ENCODE measurements at regions not wholly inside any gene's neighbourhood (a gene's known extent, or its start where the extent isn't known, plus 50 kb on each side); places are given as distances from the start of the nearest gene placed in this dataset.

DNA sequence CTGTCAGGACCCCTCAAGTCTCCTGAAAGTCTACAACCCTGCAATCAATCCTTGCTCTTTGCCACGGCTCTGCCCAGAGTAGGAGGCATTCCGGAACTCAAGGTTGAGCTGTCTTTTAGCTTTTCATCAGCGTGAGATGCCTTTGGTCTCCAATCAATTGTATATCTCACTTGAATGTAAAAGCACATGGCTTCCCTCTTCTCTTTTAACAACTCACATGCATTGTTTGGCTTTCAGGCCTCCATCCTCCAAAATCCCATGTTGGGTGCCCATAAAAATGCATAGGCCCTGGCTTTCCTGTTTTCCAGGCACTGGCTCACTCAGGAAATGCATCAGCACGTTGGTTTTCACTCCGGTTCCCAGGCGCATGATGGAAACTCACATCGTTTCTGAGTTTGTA, 64.0 kb upstream of the FOXF1 start:
- no peak overlapping the region for H3K4me3 ChIP-seq (ENCODE audit: low read depth, low read length)
- no peak for DNase-seq (ENCODE audit: low read depth)
- TF ChIP-seq CTCF (IDR thresholded peaks at IDR 0.05; ENCODE audit: insufficient read depth, low read length) = no peak

GRCh38 chr16:86447228-86447627, 63.1 kb upstream of the FOXF1 start:
- H3K4me3 ChIP-seq (ENCODE audit: low read depth, low read length) = no peak overlapping the region
- no peak for DNase-seq (ENCODE audit: low read depth)
- no peak for TF ChIP-seq CTCF (IDR thresholded peaks at IDR 0.05; ENCODE audit: insufficient read depth, low read length)

- H3K4me3 ChIP-seq (ENCODE audit: low read depth, low read length) = no peak overlapping the region
- no peak for TF ChIP-seq CTCF (IDR thresholded peaks at IDR 0.05; ENCODE audit: insufficient read depth, low read length)
- DNase-seq (ENCODE audit: low read depth) = no peak
Measured at GRCh38 chr16:86448306-86448890, 61.9 kb upstream of the FOXF1 start.

DNA sequence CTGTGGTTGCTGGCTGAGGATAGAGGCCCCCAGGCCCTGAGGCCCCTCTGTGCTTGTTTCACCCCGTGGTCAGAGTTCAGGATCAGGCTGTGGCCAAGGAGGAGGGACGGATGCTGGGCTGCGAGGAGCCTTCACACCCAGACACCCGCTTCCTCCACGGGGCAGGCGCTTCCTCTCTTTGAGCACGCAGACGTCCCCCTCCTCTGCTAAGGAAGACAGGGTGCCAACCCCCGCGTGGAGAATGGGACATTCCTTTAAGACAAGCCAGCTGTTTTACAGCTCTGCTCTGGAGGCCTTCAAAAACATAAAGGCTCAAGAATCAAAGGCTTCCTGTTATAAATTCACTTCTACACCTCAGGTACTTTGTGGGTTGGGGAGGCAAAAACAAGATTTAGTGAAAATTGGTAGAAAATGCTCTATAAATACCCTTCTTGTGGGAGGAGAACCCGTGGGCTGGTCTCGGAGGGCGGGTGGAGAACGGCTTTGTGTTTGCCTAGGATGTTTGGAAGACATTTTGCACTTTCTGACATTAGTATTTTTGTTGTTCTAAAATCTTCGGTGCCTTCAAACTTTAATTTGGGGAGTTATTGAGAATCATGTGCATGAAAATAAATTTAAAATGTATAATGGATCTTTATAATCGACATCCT, 60.8 kb upstream of the FOXF1 start:
- no peak for TF ChIP-seq CTCF (IDR thresholded peaks at IDR 0.05; ENCODE audit: insufficient read depth, low read length)
- no peak for DNase-seq (ENCODE audit: low read depth)
- H3K4me3 ChIP-seq (ENCODE audit: low read depth, low read length) = no peak overlapping the region

- no peak overlapping the region for H3K4me3 ChIP-seq (ENCODE audit: low read depth, low read length)
- no peak for TF ChIP-seq CTCF (IDR thresholded peaks at IDR 0.05; ENCODE audit: insufficient read depth, low read length)
- DNase-seq (ENCODE audit: low read depth) = no peak
Measured at GRCh38 chr16:86450691-86451090, 59.6 kb upstream of the FOXF1 start.

DNA sequence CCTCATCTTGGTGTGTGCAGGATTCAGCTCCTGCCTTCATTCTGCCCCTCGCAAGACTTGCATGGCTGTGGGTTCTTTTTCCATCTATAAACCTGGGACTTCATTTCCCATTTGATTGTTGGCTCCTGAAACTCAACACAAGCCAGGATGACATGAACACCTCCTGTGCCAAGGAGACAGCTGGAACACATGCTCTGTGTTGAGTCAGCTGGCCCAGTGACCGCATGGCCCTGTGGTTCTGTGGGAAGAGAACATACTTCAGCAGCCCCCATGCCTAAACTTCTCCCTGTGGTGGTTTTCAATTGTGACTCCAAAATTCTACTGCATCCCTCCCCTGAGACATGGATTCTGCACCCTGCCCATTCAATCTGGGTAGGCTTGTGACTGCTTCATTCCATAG, 57.9 kb upstream of the FOXF1 start:
- no peak for TF ChIP-seq CTCF (IDR thresholded peaks at IDR 0.05; ENCODE audit: insufficient read depth, low read length)
- no peak overlapping the region for H3K4me3 ChIP-seq (ENCODE audit: low read depth, low read length)
- peak; percentile 63 for DNase-seq (ENCODE audit: low read depth)

- peak; percentile 72 for DNase-seq (ENCODE audit: low read depth)
- no peak for TF ChIP-seq CTCF (IDR thresholded peaks at IDR 0.05; ENCODE audit: insufficient read depth, low read length)
- H3K4me3 ChIP-seq (ENCODE audit: low read depth, low read length) = no peak overlapping the region
Measured at GRCh38 chr16:86455116-86455515, 55.2 kb upstream of the FOXF1 start.

All from fibroblast of the aortic adventitia (primary cell).